GM18861 (cell line): ENCODE measurements at regions not wholly inside any gene's neighbourhood (a gene's known extent, or its start where the extent isn't known, plus 50 kb on each side); places are given as distances from the start of the nearest gene placed in this dataset.
"Not testable (repeated sequence)": the region's sequence is repeated elsewhere in the genome, so short reads cannot be mapped to it uniquely, and the experiment has no call there.

ENCODE experiments used
- ATAC-seq: cut with Tn5 transposase; IDR thresholded peaks from one replicate; pipeline ENCODE4 v1.9.1; 2021; ENCODE audit not compliant: unreplicated experiment

DNA sequence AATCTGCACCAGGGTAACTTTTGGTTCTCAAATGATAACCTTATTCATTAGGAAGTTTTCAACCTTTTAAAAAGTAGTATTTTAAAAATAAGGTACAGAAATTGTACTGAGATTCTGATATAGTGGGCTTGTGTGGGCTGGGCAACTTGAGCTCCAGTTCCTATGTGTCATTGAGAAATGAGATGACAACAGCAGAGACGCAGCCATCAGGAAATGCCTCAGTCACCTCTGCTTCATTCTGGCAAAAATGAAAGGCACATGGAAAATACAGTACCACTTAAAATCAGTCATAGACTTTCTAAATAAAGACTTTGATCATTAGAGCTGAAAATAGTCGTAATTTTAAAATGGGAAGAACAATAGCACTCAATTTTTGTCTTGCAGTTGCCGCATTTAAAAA is 480.2 kb downstream of the PLK2 start:
- ATAC-seq = no peak

DNA sequence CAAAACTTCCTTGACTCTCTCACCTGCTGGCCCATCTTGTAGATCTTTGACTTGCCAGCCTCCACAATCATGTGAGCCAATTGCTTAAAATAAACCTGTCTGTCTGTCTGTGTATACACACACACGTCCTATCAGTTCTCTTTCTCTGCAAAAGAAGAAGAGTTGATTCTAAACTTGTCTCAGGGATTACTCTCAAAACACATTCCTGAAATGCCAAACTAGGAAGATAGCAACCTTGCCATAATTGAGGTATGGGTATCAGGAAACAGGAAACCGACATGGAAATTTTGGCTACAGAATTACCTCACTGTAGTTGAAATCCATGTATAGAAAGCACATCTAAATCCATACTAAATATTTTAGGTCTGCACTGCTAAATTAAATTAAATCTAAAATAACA is 483.4 kb downstream of the PLK2 start:
- ATAC-seq = no peak

DNA sequence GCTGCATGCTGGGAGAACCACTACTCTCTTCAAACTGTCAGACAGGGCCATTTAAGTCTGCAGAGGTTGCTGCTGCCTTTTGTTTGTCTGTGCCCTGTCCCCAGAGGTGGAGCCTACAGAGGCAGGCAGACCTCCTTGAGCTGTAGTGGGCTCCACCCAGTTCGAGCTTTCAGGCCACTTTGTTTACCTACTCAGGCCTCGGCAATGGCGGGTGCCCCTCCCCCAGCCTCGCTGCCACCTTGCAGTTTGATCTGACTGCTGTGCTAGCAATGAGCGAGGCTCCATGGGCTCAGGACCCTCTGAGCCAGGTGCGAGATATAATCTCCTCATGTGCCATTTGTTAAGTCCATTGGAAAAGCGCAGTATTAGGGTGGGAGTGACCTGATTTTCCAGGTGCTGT is 487.8 kb downstream of the PLK2 start:
- ATAC-seq = not testable (repeated sequence)

DNA sequence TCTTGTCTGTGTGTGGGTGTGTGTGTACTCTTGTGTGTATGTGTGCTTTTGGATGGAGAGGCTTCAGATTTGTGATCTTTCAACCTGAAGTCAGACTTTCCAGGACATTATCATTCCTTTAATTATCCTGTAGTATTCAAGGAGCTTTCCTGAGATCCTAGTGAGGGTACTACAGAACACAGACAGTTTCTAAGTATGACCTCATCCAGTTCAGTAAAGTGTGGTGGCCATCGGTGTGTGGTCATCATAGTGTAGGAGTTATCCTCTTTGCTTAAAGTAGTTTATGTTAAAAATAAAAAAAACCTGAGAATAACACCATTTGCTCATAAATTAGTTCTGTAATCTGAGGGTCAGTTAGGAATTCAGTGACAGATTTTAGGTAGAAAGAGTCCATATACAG is 478.0 kb upstream of the ACTBL2 start:
- no peak for ATAC-seq

DNA sequence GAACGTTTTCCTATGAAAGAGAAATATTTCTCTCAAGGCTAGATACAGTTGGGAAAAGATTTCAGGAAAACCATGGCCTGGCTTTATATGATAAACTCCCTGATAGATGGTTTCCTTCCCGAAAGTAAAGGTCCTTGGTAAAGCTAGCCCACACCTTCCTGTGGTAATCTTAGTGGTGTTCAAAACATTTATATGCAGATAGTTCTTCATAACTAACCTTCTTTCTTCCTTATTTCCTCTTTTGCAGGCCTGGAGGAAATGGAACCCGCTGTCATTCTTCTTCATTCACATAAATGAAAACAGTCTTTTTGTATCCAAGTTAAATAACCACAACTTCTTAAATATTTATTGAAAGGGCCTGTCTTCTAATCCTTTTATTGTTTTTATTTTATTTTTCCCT is 474.0 kb upstream of the ACTBL2 start:
- ATAC-seq = no peak

DNA sequence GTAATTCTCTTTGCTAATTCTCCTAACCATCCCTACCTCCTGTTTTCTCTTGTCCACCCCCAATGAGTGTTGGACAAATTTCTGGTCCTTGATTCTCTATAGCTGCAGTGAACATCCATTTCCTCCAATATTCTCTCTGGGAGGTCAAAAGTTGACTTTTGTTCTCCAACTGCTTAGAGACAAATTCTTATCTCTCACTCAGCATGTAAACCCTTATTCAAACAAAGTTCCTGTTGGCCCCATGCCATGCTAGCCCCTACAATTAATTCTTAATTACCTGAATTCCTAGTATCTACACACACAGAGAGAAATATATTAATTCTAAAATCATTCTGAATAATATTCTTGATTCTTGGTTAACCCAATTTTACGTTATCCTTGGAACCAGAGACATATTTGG is 472.9 kb upstream of the ACTBL2 start:
- ATAC-seq = no peak

DNA sequence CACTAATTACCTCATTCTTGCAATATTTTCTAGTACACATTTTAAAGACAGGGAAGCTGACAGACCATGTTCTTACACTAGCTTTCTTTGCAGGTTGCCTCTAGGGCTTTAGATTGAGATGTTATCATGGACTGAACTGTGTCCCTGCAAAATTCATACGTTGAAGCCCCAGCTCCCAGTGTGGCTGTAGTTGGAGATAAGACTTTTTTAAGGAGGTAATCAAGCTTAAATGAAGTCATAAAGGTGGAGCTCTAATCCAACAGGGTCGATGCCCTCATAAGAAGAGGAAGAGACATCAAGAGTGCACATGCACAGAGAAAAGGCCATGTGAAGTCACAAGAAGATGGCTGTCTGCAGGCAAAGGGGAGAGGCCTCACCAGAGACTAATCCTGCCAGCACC is 471.2 kb upstream of the ACTBL2 start:
- ATAC-seq = no peak

DNA sequence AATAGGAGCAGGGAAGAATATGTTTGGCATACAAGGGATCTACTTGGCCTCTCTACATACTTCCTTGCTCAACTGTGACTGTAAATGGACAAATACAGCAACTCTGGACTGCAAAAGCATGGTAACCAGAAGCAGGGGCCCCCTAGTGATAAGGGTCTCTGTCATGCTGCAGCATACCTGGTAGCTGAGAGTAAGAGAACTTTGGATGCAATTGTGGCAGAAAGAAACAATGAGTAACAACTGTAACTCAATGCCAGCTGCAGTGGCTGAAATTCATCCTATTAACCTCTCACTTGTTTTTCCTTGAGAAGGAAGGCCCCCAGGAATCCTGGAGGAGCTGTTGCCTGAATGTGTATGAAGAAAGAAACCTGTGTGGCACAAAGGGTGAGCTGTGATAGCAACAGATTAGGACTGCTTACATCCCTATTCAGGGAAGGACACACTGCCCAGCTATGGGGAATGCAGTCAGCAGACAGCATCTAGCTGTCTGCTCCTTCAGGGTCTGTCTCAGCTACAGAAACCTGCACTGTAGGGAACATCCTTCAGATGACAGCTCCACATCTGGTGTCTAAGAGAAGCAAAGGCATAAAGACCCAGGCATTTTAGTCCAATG is 468.1 kb upstream of the ACTBL2 start:
- ATAC-seq = no peak

DNA sequence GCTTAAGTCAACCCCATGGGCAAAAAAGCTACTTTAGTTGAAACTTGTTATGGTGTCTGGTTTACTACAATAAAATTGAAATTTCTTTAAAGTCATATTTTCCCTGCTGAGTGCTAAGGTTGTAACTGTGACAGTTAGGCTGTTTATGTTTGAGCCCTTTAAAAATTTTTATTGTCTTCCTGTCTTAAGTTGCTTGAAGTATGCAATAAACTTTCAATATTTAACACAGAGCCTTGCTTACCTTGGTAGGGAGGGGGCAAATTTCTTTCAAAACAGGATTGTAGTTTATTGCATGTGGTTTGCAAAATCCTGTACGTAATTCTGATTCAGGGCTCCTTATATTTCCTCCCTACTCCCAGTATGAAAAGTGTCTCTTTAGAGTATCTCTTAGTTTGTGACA is 465.5 kb upstream of the ACTBL2 start:
- ATAC-seq = no peak

DNA sequence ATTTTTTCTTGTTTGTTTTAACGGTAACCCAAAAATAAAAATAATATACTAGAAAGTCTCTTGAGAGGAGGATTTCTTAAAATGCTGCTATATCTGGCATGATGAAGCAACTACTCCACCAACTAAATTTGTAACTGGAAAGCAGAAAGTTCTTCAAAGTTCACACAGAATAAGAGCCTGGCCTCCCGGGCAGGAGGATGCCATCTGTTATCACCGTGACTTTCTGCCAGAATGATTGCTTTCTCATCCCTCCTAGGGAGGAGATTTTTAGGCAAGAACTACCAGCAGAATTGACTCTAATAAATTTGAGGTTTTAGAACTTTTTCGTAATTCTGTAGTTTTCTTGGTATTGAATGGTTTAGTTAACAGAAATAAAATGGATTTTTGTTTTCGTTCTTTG is 464.6 kb upstream of the ACTBL2 start:
- no peak for ATAC-seq

DNA sequence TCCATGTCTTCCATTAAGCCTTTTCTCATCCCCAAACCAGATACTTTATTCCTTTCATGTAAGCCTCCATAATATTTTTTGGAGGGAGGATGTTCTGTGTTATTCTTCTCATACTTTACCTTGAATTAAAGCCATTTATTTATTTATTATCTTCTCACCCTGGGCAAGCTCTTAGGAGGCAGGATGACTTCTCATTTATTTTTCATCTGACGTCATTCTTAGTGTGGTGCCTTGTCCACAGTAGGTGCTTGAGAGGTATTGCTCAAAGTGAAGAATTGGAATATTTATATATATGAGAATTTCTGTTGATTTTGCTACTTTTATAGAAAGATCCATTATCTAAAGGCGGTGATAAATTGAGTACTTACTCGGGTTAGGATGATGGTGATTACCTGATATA is 458.3 kb upstream of the ACTBL2 start:
- no peak for ATAC-seq

DNA sequence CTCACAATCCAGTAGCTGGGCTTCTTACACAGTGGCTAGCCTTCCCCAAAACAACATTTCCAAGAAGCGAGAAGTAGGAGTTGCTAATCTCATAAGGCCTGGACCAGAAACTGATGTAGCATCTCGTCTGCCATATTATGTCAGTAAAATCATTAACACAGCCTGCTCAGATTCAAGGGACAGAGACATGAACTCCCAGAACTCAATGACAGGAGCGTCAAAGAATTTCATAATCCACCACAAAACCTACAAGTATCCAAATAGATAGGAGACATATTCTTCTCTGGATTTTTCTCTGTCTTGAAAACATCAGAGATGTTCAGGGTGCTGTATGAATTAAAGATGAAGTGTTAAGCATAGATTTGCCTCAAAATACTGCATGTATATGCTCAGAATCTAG is 457.6 kb upstream of the ACTBL2 start:
- no peak for ATAC-seq

DNA sequence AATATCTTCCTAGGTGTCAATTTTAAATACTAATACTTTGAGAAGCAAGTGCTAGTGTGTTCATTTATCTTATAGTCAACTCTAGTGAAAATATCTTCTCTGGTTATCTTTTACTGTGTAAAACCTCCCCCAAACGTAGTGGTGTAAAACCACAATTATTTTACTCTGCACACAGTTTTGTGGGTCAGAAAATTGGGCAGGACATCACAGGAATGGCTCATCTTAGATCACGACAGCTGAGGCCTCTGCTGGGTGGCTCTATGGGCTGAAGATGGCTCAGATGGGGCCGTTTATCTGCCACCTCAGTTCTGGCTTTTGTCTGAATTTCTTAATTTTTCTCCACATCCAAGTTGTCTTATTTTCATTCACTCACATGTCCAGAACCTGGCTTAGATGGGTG is 457.2 kb upstream of the ACTBL2 start:
- ATAC-seq = no peak

DNA sequence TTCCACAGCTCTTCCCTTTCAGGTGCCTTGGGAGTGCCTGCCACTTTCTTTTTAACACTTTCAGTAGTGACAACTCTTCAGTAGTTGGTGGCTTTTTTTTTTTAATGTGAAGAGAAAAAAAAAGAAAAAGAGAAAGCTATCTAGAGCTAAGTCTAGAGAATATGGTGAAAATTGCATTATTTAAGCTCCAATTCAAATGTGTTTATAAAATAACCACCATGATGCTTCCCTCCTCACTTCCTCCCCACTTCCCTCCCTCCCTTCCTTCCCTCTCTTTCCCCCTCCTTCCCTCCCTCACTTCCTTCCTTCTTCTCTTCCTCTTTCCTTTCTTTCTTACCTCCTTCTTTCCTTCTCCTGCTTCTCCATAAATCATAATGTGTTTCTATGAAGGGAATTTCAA is 456.7 kb upstream of the ACTBL2 start:
- no peak for ATAC-seq

DNA sequence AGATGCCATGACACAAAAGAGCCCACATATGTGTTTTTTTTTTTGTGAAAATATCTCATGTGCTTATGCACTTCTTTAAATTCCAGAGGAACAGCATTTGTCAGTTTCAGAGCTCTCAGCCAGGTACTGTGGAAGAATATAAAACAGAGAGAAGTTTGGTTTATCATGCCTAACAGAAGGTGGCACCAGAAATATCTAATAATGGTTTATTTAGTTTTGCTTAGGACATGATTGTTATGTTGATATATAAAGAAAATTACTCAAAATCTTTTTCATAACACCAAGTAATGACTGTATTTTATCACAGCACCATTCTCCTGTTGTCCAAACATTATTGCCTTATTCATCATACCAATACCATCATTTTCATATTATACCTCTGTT is 455.6 kb upstream of the ACTBL2 start:
- ATAC-seq = no peak

DNA sequence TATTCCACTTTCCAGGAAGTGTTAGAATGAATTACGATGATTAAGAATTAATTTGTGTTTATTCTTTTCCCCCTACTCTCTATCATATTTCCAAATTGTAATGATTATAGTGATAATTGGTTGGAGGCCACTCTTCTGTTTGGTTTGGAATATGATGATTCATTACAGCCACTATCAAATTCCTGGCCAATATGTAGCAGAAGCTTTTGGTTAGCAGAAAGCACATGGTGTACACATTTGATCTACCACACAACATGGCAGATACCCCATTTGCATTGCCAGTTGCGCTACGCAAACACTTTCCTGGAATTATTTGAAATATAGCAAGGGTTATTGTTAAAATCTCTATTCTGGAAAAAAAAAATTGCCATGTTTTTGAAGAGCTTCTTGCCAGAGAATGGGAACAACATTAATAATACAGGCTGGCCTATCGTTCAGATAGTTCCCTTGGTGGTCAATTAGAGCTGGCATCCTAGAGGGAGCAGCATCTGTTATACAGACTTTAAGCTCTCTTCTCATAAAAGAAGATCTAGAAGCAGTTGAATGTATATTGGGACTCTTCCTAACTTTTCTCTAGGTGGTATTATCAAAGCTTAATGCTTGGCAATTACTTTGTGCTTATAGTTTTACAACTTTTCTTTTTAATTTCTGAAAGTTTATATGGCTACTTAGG is 455.0 kb upstream of the ACTBL2 start:
- ATAC-seq = no peak

DNA sequence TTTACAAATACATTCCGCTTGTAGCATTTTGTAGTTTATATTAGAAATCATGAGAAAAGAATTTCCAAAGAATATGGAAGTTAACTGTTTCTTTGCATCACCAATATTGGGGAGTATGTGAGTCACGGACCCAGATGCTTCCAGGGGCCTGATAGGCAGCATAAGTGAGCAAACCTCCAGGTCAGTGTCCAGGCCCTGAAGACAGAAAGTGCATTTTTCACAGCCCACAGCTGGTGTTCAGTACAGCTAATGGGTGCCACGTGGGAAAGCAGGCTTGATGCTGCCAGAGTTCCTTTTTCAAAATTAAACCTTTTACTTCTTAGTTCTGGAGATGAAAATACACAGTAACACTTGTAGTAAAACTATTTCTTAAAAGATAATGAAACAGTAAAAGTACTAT is 454.4 kb upstream of the ACTBL2 start:
- no peak for ATAC-seq

DNA sequence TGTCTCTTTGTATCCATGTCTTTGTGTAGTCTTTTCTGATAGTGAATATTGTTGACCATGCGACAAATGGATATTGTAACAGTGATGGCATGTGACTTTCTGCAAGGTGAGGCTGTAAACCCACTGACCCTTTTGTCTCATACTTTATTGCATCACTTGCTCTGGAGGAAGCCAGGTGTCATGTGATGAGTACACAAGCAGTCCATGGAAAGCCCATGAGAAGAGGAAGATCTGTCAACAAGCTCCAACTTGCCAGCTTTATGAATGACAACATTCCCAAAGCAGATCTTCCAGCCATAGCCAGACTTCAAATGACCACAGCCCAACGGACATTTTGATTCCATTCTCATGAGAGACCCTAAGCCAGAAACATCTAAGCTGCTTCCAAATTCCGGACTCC is 450.1 kb upstream of the ACTBL2 start:
- no peak for ATAC-seq

DNA sequence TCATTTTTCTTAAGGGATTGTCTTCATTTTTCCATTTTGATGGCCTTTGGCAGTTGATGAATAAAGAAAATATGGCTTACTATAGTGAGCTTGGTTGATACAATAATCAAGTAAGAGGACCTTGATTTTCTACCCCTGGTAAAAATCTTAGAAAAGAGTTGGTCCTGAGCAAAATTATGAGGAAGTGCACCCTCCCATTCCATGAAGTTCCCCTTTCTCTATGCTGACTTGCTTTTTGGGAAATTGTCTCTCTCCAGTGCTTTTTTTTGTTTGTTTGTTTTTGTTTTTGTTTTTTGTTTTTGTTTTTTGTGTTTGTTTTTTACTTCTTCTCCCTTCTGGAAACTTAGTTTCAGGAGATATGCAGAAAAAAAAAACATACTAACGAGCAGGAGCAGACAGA is 449.2 kb upstream of the ACTBL2 start:
- no peak for ATAC-seq

DNA sequence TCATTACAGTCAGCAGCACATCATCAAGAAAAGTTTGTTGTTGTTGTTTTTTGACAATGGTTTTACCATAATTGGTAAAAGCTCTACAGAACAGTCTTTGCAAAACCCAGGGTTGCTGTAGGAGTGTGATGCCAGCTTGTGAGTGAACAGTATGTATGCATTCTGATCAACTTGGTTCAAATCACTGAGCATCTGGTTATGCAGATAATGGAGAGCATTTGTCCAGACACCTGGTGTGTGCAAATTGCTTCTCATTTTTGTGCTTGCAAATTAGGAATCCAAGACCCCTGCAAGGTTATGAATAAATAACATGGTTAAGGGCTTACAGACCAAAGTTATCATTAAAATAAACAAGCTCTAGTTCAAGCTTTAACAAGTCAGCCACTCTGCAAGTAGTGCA is 448.7 kb upstream of the ACTBL2 start:
- no peak for ATAC-seq

DNA sequence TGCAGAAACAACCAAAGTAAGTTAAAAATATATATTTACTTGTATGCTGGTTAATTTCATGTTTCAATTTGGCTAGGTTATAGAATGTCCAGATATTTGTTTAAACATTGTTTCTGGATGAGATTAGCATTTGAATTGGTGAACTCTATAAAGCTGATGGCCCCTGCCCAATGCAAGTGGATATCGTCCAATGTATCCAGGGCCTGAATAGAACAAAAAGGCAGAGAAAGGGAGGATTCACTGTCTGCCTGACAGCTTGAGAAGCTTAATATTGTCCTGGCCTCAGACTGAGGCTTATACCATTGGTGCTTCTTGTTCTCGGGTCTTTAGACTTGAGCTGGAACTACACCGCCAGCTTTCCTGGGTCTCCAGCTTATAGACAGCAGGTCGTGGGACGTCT is 446.7 kb upstream of the ACTBL2 start:
- no peak for ATAC-seq

DNA sequence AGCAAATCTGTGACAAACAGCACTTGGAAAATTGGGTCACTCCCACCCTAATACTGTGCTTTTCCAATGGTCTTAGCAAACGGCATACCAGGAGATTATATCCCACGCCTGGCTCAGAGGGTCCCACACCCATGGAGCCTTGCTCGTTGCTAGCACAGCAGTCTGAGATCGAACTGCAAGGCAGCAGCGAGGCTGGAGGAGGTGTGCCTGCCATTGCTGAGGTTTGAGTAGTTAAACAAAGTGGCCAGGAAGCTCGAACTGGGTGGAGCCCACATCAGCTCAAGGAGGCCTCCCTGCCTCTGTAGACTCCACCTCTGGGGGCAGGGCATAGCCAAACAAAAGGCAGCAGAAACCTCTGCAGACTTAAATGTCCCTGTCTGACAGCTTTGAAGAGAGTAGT is 440.5 kb upstream of the ACTBL2 start:
- not testable (repeated sequence) for ATAC-seq

DNA sequence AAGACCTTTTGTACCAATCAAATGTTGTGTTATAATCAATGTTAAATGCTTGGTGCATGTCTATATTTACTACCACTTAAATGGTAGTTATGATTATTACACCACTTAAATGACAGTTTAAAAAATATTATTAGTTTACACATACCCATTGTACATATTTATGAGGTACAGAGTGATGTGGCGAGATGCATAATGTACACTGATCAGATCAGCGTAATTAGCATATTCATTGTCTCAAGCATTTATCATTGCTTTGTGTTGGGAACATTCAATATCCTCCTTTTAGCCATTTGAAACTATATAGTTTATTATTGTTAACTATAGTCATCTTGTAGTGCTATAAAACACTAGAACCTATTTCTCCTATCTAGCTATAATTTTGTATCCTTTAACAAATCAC is 434.4 kb upstream of the ACTBL2 start:
- no peak for ATAC-seq
